B cell (primary cell): ENCODE measurements at regions not wholly inside any gene's neighbourhood (a gene's known extent, or its start where the extent isn't known, plus 50 kb on each side); places are given as distances from the start of the nearest gene placed in this dataset.

Experiments used
- ATAC-seq: fragments of 200-7000 bp; cut with Tn5 transposase; one replicate; pipeline ENCODE4 v1.10.0; 2021; ENCODE audit warnings: low read depth, mild to moderate bottlenecking, moderate number of reproducible peaks, moderate library complexity
- CTCF ChIA-PET: fragments of 350-600 bp; sonication (Branson Sonifier 250); formaldehyde crosslinking; loops from one replicate; lab custom pipeline; 2021; ENCODE audit warnings: antibody characterized with exemption, inconsistent platforms; lab: Charles Lee
- POLR2A ChIA-PET: fragments of 350-600 bp; sonication (Branson Sonifier 250); formaldehyde crosslinking; loops from one replicate; lab custom pipeline; 2021; ENCODE audit warnings: antibody characterized with exemption; lab: Charles Lee
- DNase-seq: peaks from one replicate; pipeline ENCODE4 v3.0.0; 2013
- H2AFZ ChIP-seq: 2 replicates; pipeline ENCODE4 v1.6.1; 2012; ENCODE audit warnings: mild to moderate bottlenecking, low read depth, low read length; ENCODE audit not compliant: insufficient read depth, poor library complexity, severe bottlenecking
- H3K27ac ChIP-seq, 2 donors: 1 replicate in 1 of 2; 2 replicates in 1 of 2; pipeline ENCODE4 v1.5.1; 2012 to 2013; ENCODE audit warnings: low read length in 2 of 2, mild to moderate bottlenecking in 2 of 2, moderate library complexity in 1 of 2
- H3K27me3 ChIP-seq, 4 experiments: fragments of 200-600 bp in 1 of 4; sonication (generic) in 1 of 4; replicated peaks in 1 of 4; 1 replicate in 2 of 4; 2 replicates in 2 of 4; pipeline versions ENCODE4 v1.6.1 to v1.7.0; 2013 to 2016; ENCODE audit warnings: low read length in 3 of 4, mild to moderate bottlenecking in 2 of 4, mixed read lengths in 1 of 4, moderate library complexity in 1 of 4; ENCODE audit not compliant: insufficient read depth in 4 of 4, control insufficient read depth in 3 of 4; ENCODE audit errors: control extremely low read depth in 1 of 4
- H3K36me3 ChIP-seq, 2 experiments: replicated peaks in 1 of 2; 1 replicate in 1 of 2; 2 replicates in 1 of 2; pipeline versions ENCODE4 v1.6.1 to v1.7.1; 2013; ENCODE audit warnings: low read length in 1 of 2; ENCODE audit not compliant: insufficient read depth in 2 of 2, control insufficient read depth in 1 of 2; ENCODE audit errors: control extremely low read depth in 1 of 2, extremely low read depth in 1 of 2
- H3K4me1 ChIP-seq, 2 donors: fragments of 200-600 bp in 1 of 2; sonication (generic) in 1 of 2; 1 replicate in 1 of 2; 2 replicates in 1 of 2; pipeline versions ENCODE4 v1.5.1 to v1.6.1; 2013 to 2017; ENCODE audit warnings: low read length in 2 of 2; ENCODE audit not compliant: control insufficient read depth in 2 of 2, insufficient read depth in 2 of 2
- H3K4me2 ChIP-seq: replicated peaks from 2 replicates; pipeline ENCODE3; 2012; ENCODE audit warnings: mild to moderate bottlenecking, low read depth, low read length; ENCODE audit not compliant: poor library complexity, severe bottlenecking
- H3K4me3 ChIP-seq, 5 experiments: fragments of 200-600 bp in 1 of 5; sonication (generic) in 1 of 5; 1 replicate in 3 of 5; 2 replicates in 2 of 5; pipeline versions ENCODE4 v1.5.1 to v1.7.0; 2011 to 2016; ENCODE audit warnings: low read length in 4 of 5, mild to moderate bottlenecking in 4 of 5, low read depth in 2 of 5, control low read depth in 1 of 5, moderate library complexity in 1 of 5; ENCODE audit not compliant: insufficient read depth in 1 of 5; ENCODE audit errors: control extremely low read depth in 1 of 5, extremely low read depth in 1 of 5
- H3K79me2 ChIP-seq: fragments of 200-600 bp; sonication (generic); one replicate; pipeline ENCODE4 v1.6.0; 2016; ENCODE audit warnings: low read length; ENCODE audit not compliant: control insufficient read depth, insufficient read depth
- H3K9ac ChIP-seq: fragments of 200-600 bp; sonication (generic); 2 replicates; pipeline ENCODE4 v1.6.1; 2017; ENCODE audit warnings: mild to moderate bottlenecking, low read length, moderate library complexity
- H3K9me3 ChIP-seq, 3 donors: one replicate each; pipeline versions ENCODE4 v1.6.1 to v1.7.1; 2013; ENCODE audit warnings: low read length in 2 of 3; ENCODE audit not compliant: control insufficient read depth in 2 of 3, insufficient read depth in 1 of 3; ENCODE audit errors: control extremely low read depth in 1 of 3
- H4K20me1 ChIP-seq: 2 replicates; pipeline ENCODE4 v1.6.0; 2012; ENCODE audit warnings: mild to moderate bottlenecking, low read length; ENCODE audit not compliant: insufficient read depth, control insufficient read depth, poor library complexity, severe bottlenecking
- H3K27ac Mint-ChIP-seq: one replicate; pipeline ENCODE4 v1.8.0; 2021; ENCODE audit warnings: mixed read lengths
- H3K27me3 Mint-ChIP-seq: one replicate; pipeline ENCODE4 v1.8.0; 2021; ENCODE audit warnings: mixed read lengths
- H3K4me1 Mint-ChIP-seq: one replicate; pipeline ENCODE4 v1.8.0; 2021; ENCODE audit warnings: mixed read lengths
- H3K4me3 Mint-ChIP-seq: one replicate; pipeline ENCODE4 v1.8.0; 2021; ENCODE audit warnings: mixed read lengths
- H3K9me3 Mint-ChIP-seq: one replicate; pipeline ENCODE4 v1.8.0; 2022; ENCODE audit warnings: mixed read lengths; ENCODE audit not compliant: insufficient read depth
- CTCF ChIP-seq: fragments of 200-600 bp; IDR thresholded peaks from one replicate; pipeline ENCODE4 v1.8.0; 2022; ENCODE audit warnings: antibody characterized with exemption, mild to moderate bottlenecking
- EZH2 ChIP-seq: IDR thresholded peaks from 2 replicates; pipeline ENCODE4 v1.6.1; 2012; ENCODE audit warnings: borderline replicate concordance, low read depth, mild to moderate bottlenecking, moderate library complexity, low read length; ENCODE audit not compliant: insufficient read depth, poor library complexity, severe bottlenecking
- WGBS: methylation state at CpG from one replicate; pipeline ENCODE4 v1.1.5; 2013; ENCODE audit warnings: missing lambda C conversion rate; ENCODE audit not compliant: insufficient coverage; 5-methylcytosine and 5-hydroxymethylcytosine counted together
- intact Hi-C: fragments of 100-400 bp; cut with micrococcal nuclease; formaldehyde crosslinking; loops from one replicate; pipeline ENCODE4 v1.10.0; 2022

GRCh38 chr7:53110425-53110824 is 75.0 kb downstream of the POM121L12 start:
- DNase-seq (no peak), ATAC-seq (no peak)
- Histone ChIP-seq H3K79me2 (no peaks in the 10 kb centered on the region), H3K9me3 (no peaks in the 10 kb centered on the region), H3K36me3 (no peaks in the 10 kb centered on the region), H3K4me3 (no peak overlapping the region), H3K27ac (no peak overlapping the region), H2AFZ (no peak overlapping the region), H4K20me1 (no peaks in the 10 kb centered on the region), H3K4me2 (no peak overlapping the region), H3K27me3 (no peaks in the 10 kb centered on the region), H3K9ac (no peak overlapping the region), H3K4me1 (no peaks in the 10 kb centered on the region)
- no peak overlapping the region for H3K4me3 Mint-ChIP-seq
- TF ChIP-seq CTCF (no peak), EZH2 (no peak)
- intact Hi-C loops: no loop called here
- POLR2A ChIA-PET: no interaction called here
- no peak overlapping the region for H3K27ac Mint-ChIP-seq
- CTCF ChIA-PET: no interaction called here
- no peaks in the 10 kb centered on the region for H3K9me3 Mint-ChIP-seq
- H3K27me3 Mint-ChIP-seq: no peaks in the 10 kb centered on the region
- no peaks in the 10 kb centered on the region for H3K4me1 Mint-ChIP-seq
- WGBS: 60% methylated on average over 2 of the region's 4 CpGs

- no peaks in the 10 kb centered on the region for H3K27me3 ChIP-seq
- no peaks in the 10 kb centered on the region for H4K20me1 ChIP-seq
- DNase-seq: no peak
- H3K4me3 Mint-ChIP-seq: no peak overlapping the region
- H3K36me3 ChIP-seq: no peaks in the 10 kb centered on the region
- H3K4me1 Mint-ChIP-seq: no peaks in the 10 kb centered on the region
- H3K4me2 ChIP-seq: no peak overlapping the region
- no peak overlapping the region for H3K9ac ChIP-seq
- no peaks in the 10 kb centered on the region for H3K79me2 ChIP-seq
- no peaks in the 10 kb centered on the region for H3K9me3 Mint-ChIP-seq
- WGBS: 100% methylated on average over 1 of the region's 1 CpG
- POLR2A ChIA-PET: no interaction called here
- no peaks in the 10 kb centered on the region for H3K4me1 ChIP-seq
- H2AFZ ChIP-seq: no peak overlapping the region
- TF ChIP-seq EZH2: no peak
- no peak for TF ChIP-seq CTCF
- ATAC-seq: no peak
- H3K4me3 ChIP-seq: no peak overlapping the region
- H3K27ac Mint-ChIP-seq: no peak overlapping the region
- intact Hi-C loops: no loop called here
- no peaks in the 10 kb centered on the region for H3K27me3 Mint-ChIP-seq
- CTCF ChIA-PET: no interaction called here
- no peak overlapping the region for H3K27ac ChIP-seq
- no peaks in the 10 kb centered on the region for H3K9me3 ChIP-seq
Measured at GRCh38 chr7:53111031-53111430, 75.6 kb downstream of the POM121L12 start.
